H1 (cell line): ENCODE measurements at regions not wholly inside any gene's neighbourhood (a gene's known extent, or its start where the extent isn't known, plus 50 kb on each side); places are given as distances from the start of the nearest gene placed in this dataset.

ENCODE experiments used
- ASH2L ChIP-seq: fragments of 200-600, 300-600 bp; sonication (generic); IDR thresholded peaks from one replicate; pipeline ENCODE4 v1.7.1; 2017; ENCODE audit warnings: low read length
- CTCF ChIP-seq, 3 experiments: IDR thresholded peaks; 1 replicate in 2 of 3; 2 replicates in 1 of 3; pipeline versions ENCODE4 v1.5.1 to v1.6.1; 2011; ENCODE audit warnings: low read length in 3 of 3, mild to moderate bottlenecking in 3 of 3, inconsistent platforms in 2 of 3, low read depth in 1 of 3, moderate library complexity in 1 of 3; ENCODE audit not compliant: insufficient read depth in 1 of 3; ENCODE audit errors: control extremely low read depth in 1 of 3
- MAFK ChIP-seq: IDR thresholded peaks from 2 replicates; pipeline ENCODE4 v1.6.1; 2012; ENCODE audit warnings: low read depth, mild to moderate bottlenecking, improper control_type of control experiment, low read length
- MAX ChIP-seq: IDR thresholded peaks from 2 replicates; pipeline ENCODE4 v1.6.1; 2012; ENCODE audit warnings: inconsistent platforms
- NRF1 ChIP-seq: IDR thresholded peaks from 2 replicates; pipeline ENCODE4 v1.6.1; 2011; ENCODE audit warnings: mild to moderate bottlenecking, low read depth, low read length, improper control_type of control experiment
- SIN3A ChIP-seq, 2 experiments: IDR thresholded peaks in 1 of 2; conservative IDR thresholded peaks in 1 of 2; 2 replicates each; pipeline ENCODE4 v1.6.1; 2011 to 2012; ENCODE audit warnings: low read length in 2 of 2, improper control_type of control experiment in 1 of 2, low read depth in 1 of 2, mild to moderate bottlenecking in 1 of 2
- SUZ12 ChIP-seq: fragments of 200-600 bp; sonication (generic); IDR thresholded peaks from 2 replicates; pipeline ENCODE4 v1.6.1; 2012; ENCODE audit warnings: mild to moderate bottlenecking, inconsistent platforms, low read length, moderate library complexity, mixed read lengths
- TEAD4 ChIP-seq: IDR thresholded peaks from 2 replicates; pipeline ENCODE4 v1.6.1; 2012; ENCODE audit warnings: low read depth, low read length, inconsistent platforms, mixed read lengths

- TF ChIP-seq CTCF (IDR thresholded peaks at IDR 0.05; ENCODE audit: control extremely low read depth in 1 of 3, insufficient read depth in 1 of 3, low read depth in 1 of 3, low read length in 3 of 3) = no peak
- TF ChIP-seq MAX = no peak
- TF ChIP-seq TEAD4 = no peak
- TF ChIP-seq SIN3A (conservative IDR thresholded peaks at IDR 0.05 in 1 of 2, IDR thresholded peaks at IDR 0.05 in 1 of 2; ENCODE audit: low read depth in 1 of 2, low read length in 2 of 2) = no peak
- no peak for TF ChIP-seq SUZ12
- no peak for TF ChIP-seq NRF1
- TF ChIP-seq MAFK = no peak
- no peak for TF ChIP-seq ASH2L
Observed at GRCh38 chr17:72350073-72350472, 229.3 kb downstream of the SOX9 start (continued).
